HUES6 (cell line): ENCODE measurements at regions not wholly inside any gene's neighbourhood (a gene's known extent, or its start where the extent isn't known, plus 50 kb on each side); places are given as distances from the start of the nearest gene placed in this dataset.
"Not testable (repeated sequence)": the region's sequence is repeated elsewhere in the genome, so short reads cannot be mapped to it uniquely, and the experiment has no call there.

Source experiments
- H3K27ac ChIP-seq: 2 replicates; pipeline ENCODE4 v1.7.0; 2013; ENCODE audit warnings: low read depth, mild to moderate bottlenecking, low read length, inconsistent platforms
- H3K27me3 ChIP-seq: 2 replicates; pipeline ENCODE4 v1.6.1; 2013; ENCODE audit warnings: low read length; ENCODE audit not compliant: control insufficient read depth, insufficient read depth
- H3K36me3 ChIP-seq: 2 replicates; pipeline ENCODE4 v1.6.1; 2013; ENCODE audit warnings: low read length; ENCODE audit not compliant: control insufficient read depth, insufficient read depth
- H3K4me1 ChIP-seq: 2 replicates; pipeline ENCODE4 v1.6.1; 2013; ENCODE audit warnings: low read length; ENCODE audit not compliant: control insufficient read depth, insufficient read depth
- H3K4me3 ChIP-seq: 2 replicates; pipeline ENCODE4 v1.5.1; 2013; ENCODE audit warnings: low read depth, low read length
- H3K9ac ChIP-seq: one replicate; pipeline ENCODE4 v1.6.1; 2013; ENCODE audit warnings: mild to moderate bottlenecking, low read length
- H3K9me3 ChIP-seq: 2 replicates; pipeline ENCODE4 v1.6.1; 2013; ENCODE audit warnings: low read depth, low read length; ENCODE audit not compliant: control insufficient read depth, insufficient read depth

- H3K4me1 ChIP-seq, result no peaks in the 10 kb centered on the region
- no peak overlapping the region for H3K4me3 ChIP-seq
- no peaks in the 10 kb centered on the region for H3K36me3 ChIP-seq
- no peak overlapping the region for H3K27ac ChIP-seq
- H3K27me3 ChIP-seq, result no peaks in the 10 kb centered on the region
- no peak overlapping the region for H3K9ac ChIP-seq
- H3K9me3 ChIP-seq, result no peaks in the 10 kb centered on the region
Measured at GRCh38 chr6:134809130-134809529, 140.8 kb downstream of the ALDH8A1 start.

GRCh38 chr6:134806180-134806798 lies 143.6 kb downstream of the ALDH8A1 start:
- Histone ChIP-seq H3K4me3 (no peak overlapping the region), H3K27ac (no peak overlapping the region), H3K27me3 (no peaks in the 10 kb centered on the region), H3K9me3 (no peaks in the 10 kb centered on the region), H3K36me3 (no peaks in the 10 kb centered on the region), H3K9ac (no peak overlapping the region), H3K4me1 (no peaks in the 10 kb centered on the region)

- Histone ChIP-seq H3K9ac (no peak overlapping the region), H3K9me3 (no peaks in the 10 kb centered on the region), H3K27ac (no peak overlapping the region), H3K27me3 (no peaks in the 10 kb centered on the region), H3K36me3 (no peaks in the 10 kb centered on the region), H3K4me1 (no peaks in the 10 kb centered on the region), H3K4me3 (no peak overlapping the region)
Measured at GRCh38 chr6:134805168-134805567, 144.7 kb downstream of the ALDH8A1 start.

- not testable (repeated sequence) for H3K9me3 ChIP-seq, H3K27me3 ChIP-seq, H3K36me3 ChIP-seq, H3K4me3 ChIP-seq, H3K9ac ChIP-seq, H3K4me1 ChIP-seq, H3K27ac ChIP-seq
Measured at GRCh38 chr6:134804311-134804710, 145.6 kb downstream of the ALDH8A1 start.

- H3K36me3 ChIP-seq, result no peaks in the 10 kb centered on the region
- H3K4me3 ChIP-seq, result no peak overlapping the region
- no peak overlapping the region for H3K27ac ChIP-seq
- no peaks in the 10 kb centered on the region for H3K4me1 ChIP-seq
- no peaks in the 10 kb centered on the region for H3K9me3 ChIP-seq
- no peak overlapping the region for H3K9ac ChIP-seq
- no peaks in the 10 kb centered on the region for H3K27me3 ChIP-seq
Measured at GRCh38 chr6:134802426-134803058, 147.4 kb downstream of the ALDH8A1 start.

GRCh38 chr6:134797400-134798113 lies 152.3 kb downstream of the ALDH8A1 start:
- Histone ChIP-seq H3K27me3 (no peaks in the 10 kb centered on the region), H3K9ac (no peak overlapping the region), H3K36me3 (no peaks in the 10 kb centered on the region)

GRCh38 chr6:134795691-134796090 lies 154.2 kb downstream of the ALDH8A1 start:
- peaks cover 7% of the 10 kb centered on the region; the same call in 1 of the 2 replicates for H3K4me1 ChIP-seq
- H3K9ac ChIP-seq, result no peak overlapping the region
- H3K4me3 ChIP-seq, result no peak overlapping the region
- no peaks in the 10 kb centered on the region for H3K36me3 ChIP-seq
- H3K9me3 ChIP-seq, result peaks cover 10% of the 10 kb centered on the region
- no peaks in the 10 kb centered on the region for H3K27me3 ChIP-seq
- H3K27ac ChIP-seq, result no peak overlapping the region

More at GRCh38 chr6:134797400-134798113, 152.3 kb downstream of the ALDH8A1 start:
- no peaks in the 10 kb centered on the region for H3K9me3 ChIP-seq
- no peak overlapping the region for H3K27ac ChIP-seq
- H3K4me1 ChIP-seq, result peaks cover 7% of the 10 kb centered on the region; the same call in 1 of the 2 replicates
- no peak overlapping the region for H3K4me3 ChIP-seq

- Histone ChIP-seq H3K27ac (no peak overlapping the region), H3K9me3 (peaks cover 13% of the 10 kb centered on the region), H3K36me3 (no peaks in the 10 kb centered on the region), H3K4me3 (no peak overlapping the region), H3K9ac (no peak overlapping the region), H3K27me3 (no peaks in the 10 kb centered on the region), H3K4me1 (peaks cover 7% of the 10 kb centered on the region; the same call in 1 of the 2 replicates)
Measured at GRCh38 chr6:134795001-134795400, 154.9 kb downstream of the ALDH8A1 start.

GRCh38 chr6:134791243-134791843 lies 158.6 kb downstream of the ALDH8A1 start:
- H3K4me1 ChIP-seq, H3K27me3 ChIP-seq, H3K27ac ChIP-seq, H3K4me3 ChIP-seq, H3K9ac ChIP-seq, H3K36me3 ChIP-seq: not testable (repeated sequence)
- H3K9me3 ChIP-seq, result peaks cover 16% of the 10 kb centered on the region

- Histone ChIP-seq H3K27ac (no peak overlapping the region), H3K4me1 (no peaks in the 10 kb centered on the region), H3K27me3 (no peaks in the 10 kb centered on the region), H3K36me3 (no peaks in the 10 kb centered on the region), H3K9me3 (peaks cover 16% of the 10 kb centered on the region), H3K9ac (no peak overlapping the region), H3K4me3 (no peak overlapping the region)
Measured at GRCh38 chr6:134787261-134787877, 162.5 kb downstream of the ALDH8A1 start.
